ENCODE measurements at regions not wholly inside any gene's neighbourhood (a gene's known extent, or its start where the extent isn't known, plus 50 kb on each side); places are given as distances from the start of the nearest gene placed in this dataset.

DNA sequence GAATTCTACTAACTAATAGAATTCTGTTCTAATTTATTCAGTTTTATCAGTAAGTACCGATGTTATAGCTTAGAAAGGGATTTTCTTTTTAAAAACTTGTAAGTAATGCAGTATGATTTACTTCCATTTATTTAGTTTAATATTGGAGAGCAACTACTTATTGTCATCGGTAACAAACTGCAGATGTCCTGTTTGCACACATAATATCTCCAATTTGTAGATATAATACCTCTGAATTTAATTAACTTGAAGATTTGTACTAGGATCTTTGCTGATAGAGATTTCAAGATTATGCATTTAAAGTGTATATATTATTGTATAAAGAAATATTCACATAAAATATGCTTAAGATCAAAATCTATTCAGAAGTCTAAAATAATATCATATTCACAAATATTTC is 356.7 kb downstream of the PCDH17 start:
- Histone ChIP-seq H3K4me1 (ENCODE audit: control insufficient read depth, insufficient read depth, low read length) (no peaks in the 10 kb centered on the region), H3K9ac (ENCODE audit: low read depth, low read length) (no peak overlapping the region), H3K4me2 (ENCODE audit: low read length) (no peak overlapping the region), H3K36me3 (ENCODE audit: insufficient read depth, low read length) (no peaks in the 10 kb centered on the region), H3K27me3 (ENCODE audit: control insufficient read depth, insufficient read depth, low read length) (no peaks in the 10 kb centered on the region), H3K9me3 (replicated peaks; ENCODE audit: low read length) (peaks cover 2% of the 10 kb centered on the region), H3K4me3 (ENCODE audit: low read length) (no peak overlapping the region)

DNA sequence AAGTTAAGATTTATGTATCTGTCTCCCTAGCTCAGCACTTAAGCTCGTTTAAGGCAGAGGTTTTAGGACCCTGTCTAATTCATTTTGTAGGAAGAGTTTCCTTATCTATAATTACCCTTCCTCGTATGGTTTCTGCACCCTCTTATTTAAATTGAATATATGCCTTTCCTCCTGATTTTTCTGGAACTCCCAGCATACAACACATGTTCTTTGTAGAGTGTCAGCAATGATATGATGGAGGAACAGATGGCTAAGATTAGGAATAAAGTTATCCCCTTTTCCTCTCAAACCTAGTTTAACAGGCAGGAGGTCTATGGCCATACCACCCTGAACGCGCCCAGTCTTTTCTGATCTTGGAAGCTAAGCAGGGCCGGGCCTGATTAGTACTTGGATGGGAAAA is 359.5 kb downstream of the PCDH17 start:
- Histone ChIP-seq H3K4me3 (ENCODE audit: low read length) (no peak overlapping the region), H3K9me3 (replicated peaks; ENCODE audit: low read length) (peaks cover 2% of the 10 kb centered on the region), H3K27me3 (ENCODE audit: control insufficient read depth, insufficient read depth, low read length) (no peaks in the 10 kb centered on the region), H3K4me2 (ENCODE audit: low read length) (no peak overlapping the region), H3K9ac (ENCODE audit: low read depth, low read length) (no peak overlapping the region), H3K36me3 (ENCODE audit: insufficient read depth, low read length) (no peaks in the 10 kb centered on the region), H3K4me1 (ENCODE audit: control insufficient read depth, insufficient read depth, low read length) (no peaks in the 10 kb centered on the region)

DNA sequence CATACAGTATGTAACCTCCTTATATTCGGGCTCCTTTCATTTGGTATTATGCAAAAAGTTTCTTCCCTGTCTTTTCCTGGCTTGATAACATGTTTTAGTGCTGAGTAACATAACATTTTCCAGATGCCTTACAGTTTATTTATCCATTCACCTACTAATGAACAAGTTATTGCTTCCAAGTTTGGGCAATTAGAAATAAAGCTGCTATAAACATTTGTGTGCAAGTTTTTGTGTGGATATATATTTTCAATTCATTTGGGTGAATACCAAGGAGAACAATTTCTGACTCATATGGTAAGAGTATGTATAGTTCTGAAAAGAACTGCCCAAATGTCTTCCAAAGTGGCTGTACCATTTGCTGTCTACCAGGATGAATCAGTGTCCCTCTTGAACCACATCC is 360.9 kb downstream of the PCDH17 start:
- no peaks in the 10 kb centered on the region for H3K4me1 ChIP-seq (ENCODE audit: control insufficient read depth, insufficient read depth, low read length)
- H3K4me2 ChIP-seq (ENCODE audit: low read length), result no peak overlapping the region
- no peak overlapping the region for H3K4me3 ChIP-seq (ENCODE audit: low read length)
- H3K27me3 ChIP-seq (ENCODE audit: control insufficient read depth, insufficient read depth, low read length), result no peaks in the 10 kb centered on the region
- H3K36me3 ChIP-seq (ENCODE audit: insufficient read depth, low read length), result no peaks in the 10 kb centered on the region
- peaks cover 2% of the 10 kb centered on the region for H3K9me3 ChIP-seq (replicated peaks; ENCODE audit: low read length)
- H3K9ac ChIP-seq (ENCODE audit: low read depth, low read length), result no peak overlapping the region

DNA sequence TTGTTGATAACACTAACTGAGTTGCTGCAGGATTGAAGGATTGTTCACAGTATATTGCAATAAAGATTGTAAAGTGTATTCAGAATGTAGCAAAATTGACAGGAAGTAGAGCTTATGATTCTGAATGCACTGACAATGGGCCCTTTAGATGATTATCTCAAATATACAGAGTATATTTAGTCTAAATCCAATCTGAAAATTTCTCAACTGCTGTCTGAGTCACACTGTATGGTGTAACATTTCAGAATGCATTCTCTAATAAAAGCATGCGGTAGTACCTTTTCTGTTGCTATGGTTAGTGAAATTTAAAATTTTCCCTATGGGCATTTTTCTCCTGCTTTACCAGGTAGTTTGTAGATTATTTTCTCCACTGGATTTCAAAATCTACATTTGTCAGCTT is 365.2 kb downstream of the PCDH17 start:
- Histone ChIP-seq H3K4me3 (ENCODE audit: low read length) (no peak overlapping the region), H3K9ac (ENCODE audit: low read depth, low read length) (no peak overlapping the region), H3K27me3 (ENCODE audit: control insufficient read depth, insufficient read depth, low read length) (no peaks in the 10 kb centered on the region), H3K9me3 (replicated peaks; ENCODE audit: low read length) (no peaks in the 10 kb centered on the region), H3K4me1 (ENCODE audit: control insufficient read depth, insufficient read depth, low read length) (no peaks in the 10 kb centered on the region), H3K4me2 (ENCODE audit: low read length) (no peak overlapping the region), H3K36me3 (ENCODE audit: insufficient read depth, low read length) (no peaks in the 10 kb centered on the region)

DNA sequence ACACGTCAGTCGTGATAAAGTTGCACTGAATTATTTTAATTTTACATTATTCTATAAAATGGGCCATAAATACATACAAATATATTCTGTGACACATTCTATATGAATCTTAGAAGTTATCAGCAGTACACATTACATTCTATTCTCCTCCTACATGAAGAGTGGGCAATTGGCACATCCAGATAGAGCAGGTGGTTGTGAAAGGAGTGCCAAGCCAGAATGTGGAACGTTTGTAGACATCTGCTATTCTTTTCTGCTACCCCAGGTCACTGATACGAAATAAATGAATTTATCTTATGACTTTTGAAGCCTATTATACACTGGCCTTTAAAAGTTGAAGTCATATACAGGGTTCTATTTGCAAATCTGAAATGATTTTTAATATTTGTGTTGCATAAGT is 373.2 kb downstream of the PCDH17 start:
- H3K27me3 ChIP-seq (ENCODE audit: control insufficient read depth, insufficient read depth, low read length), result no peaks in the 10 kb centered on the region
- no peaks in the 10 kb centered on the region for H3K36me3 ChIP-seq (ENCODE audit: insufficient read depth, low read length)
- H3K9me3 ChIP-seq (replicated peaks; ENCODE audit: low read length), result no peaks in the 10 kb centered on the region
- H3K4me2 ChIP-seq (ENCODE audit: low read length), result no peak overlapping the region
- H3K4me1 ChIP-seq (ENCODE audit: control insufficient read depth, insufficient read depth, low read length), result no peaks in the 10 kb centered on the region
- no peak overlapping the region for H3K9ac ChIP-seq (ENCODE audit: low read depth, low read length)
- no peak overlapping the region for H3K4me3 ChIP-seq (ENCODE audit: low read length)

DNA sequence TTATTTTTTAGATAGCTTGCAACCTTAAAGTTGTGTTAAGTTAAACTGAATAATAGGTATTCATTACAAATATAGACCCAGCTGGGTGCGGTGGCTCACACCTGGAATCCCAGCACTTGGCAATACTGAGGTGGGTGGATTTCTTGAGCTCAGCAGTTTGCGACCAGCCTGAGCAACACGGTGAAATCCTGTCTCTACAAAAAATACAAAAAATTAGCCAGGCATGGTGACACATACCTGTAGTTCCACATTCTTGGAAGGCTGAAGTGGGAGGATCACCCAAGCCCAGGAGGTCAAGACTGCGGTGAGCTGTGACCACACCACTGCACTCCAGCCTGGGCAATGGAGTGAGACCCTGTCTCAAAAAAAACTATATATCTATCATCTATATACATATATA is 386.5 kb downstream of the PCDH17 start:
- H3K36me3 ChIP-seq (ENCODE audit: insufficient read depth, low read length), result no peaks in the 10 kb centered on the region
- no peak overlapping the region for H3K4me3 ChIP-seq (ENCODE audit: low read length)
- no peaks in the 10 kb centered on the region for H3K4me1 ChIP-seq (ENCODE audit: control insufficient read depth, insufficient read depth, low read length)
- no peak overlapping the region for H3K9ac ChIP-seq (ENCODE audit: low read depth, low read length)
- no peaks in the 10 kb centered on the region for H3K9me3 ChIP-seq (replicated peaks; ENCODE audit: low read length)
- no peak overlapping the region for H3K4me2 ChIP-seq (ENCODE audit: low read length)
- no peaks in the 10 kb centered on the region for H3K27me3 ChIP-seq (ENCODE audit: control insufficient read depth, insufficient read depth, low read length)

DNA sequence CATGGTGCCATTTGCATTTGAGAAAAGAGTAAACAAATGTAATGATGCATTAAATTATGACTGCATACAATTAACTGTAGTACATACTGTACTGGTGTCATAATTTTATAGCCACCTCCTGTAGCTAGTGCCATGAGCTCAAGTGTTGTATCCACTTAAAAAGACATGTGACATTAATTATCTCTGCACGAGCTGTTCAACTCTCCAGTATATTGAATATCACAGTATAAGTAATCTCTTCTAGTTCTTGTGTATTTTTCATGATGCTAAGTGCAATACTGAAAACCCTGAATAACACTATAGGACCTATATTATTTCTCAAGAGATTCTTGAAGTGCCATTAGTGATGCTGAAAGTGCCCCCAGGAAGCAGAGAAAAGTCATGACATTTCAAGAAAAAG is 387.3 kb downstream of the PCDH17 start:
- Histone ChIP-seq H3K36me3 (ENCODE audit: insufficient read depth, low read length) (no peaks in the 10 kb centered on the region), H3K4me1 (ENCODE audit: control insufficient read depth, insufficient read depth, low read length) (no peaks in the 10 kb centered on the region), H3K4me2 (ENCODE audit: low read length) (no peak overlapping the region), H3K4me3 (ENCODE audit: low read length) (no peak overlapping the region), H3K9me3 (replicated peaks; ENCODE audit: low read length) (no peaks in the 10 kb centered on the region), H3K9ac (ENCODE audit: low read depth, low read length) (no peak overlapping the region), H3K27me3 (ENCODE audit: control insufficient read depth, insufficient read depth, low read length) (no peaks in the 10 kb centered on the region)

DNA sequence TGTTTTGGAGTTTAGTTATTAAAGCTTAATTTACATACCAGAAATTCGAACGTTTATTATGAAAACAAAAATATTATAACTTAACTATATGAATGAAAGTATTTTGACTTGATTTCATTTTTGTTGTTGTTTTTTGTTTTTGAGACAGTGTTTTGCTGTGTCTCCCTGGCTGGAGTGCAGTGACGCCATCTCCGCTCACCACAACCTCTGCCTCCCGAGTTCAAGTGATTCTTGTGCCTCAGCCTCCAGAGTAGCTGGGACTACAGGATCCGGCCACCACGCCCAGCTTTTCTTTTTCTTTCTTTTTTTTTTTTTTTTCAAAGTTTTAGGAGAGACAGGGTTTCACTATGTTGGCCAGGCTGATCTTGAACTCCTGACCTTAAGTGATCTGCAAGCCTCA is 392.6 kb downstream of the PCDH17 start:
- Histone ChIP-seq H3K9ac (ENCODE audit: low read depth, low read length) (no peak overlapping the region), H3K4me1 (ENCODE audit: control insufficient read depth, insufficient read depth, low read length) (no peaks in the 10 kb centered on the region), H3K4me2 (ENCODE audit: low read length) (no peak overlapping the region), H3K4me3 (ENCODE audit: low read length) (no peak overlapping the region), H3K27me3 (ENCODE audit: control insufficient read depth, insufficient read depth, low read length) (no peaks in the 10 kb centered on the region), H3K9me3 (replicated peaks; ENCODE audit: low read length) (no peaks in the 10 kb centered on the region), H3K36me3 (ENCODE audit: insufficient read depth, low read length) (no peaks in the 10 kb centered on the region)

DNA sequence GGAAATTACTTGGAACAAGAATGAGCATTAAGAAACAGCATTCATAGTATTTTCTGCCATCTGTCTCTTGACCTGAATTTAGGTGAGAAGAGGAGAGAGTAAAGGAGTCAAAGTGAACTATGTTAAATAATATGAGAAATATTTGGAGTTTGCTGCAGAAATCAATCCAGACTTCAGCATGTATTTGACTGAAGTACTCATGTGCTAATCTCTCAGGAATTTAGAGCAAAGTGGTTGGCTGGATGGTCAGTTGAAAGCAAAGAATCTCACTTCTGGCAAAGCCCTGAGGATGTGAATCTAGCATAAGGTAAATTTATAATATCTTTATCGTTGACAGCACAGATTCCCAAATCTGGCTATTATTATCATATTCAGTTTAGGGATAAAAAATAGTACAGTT is 394.3 kb downstream of the PCDH17 start:
- Histone ChIP-seq H3K27me3 (ENCODE audit: control insufficient read depth, insufficient read depth, low read length) (no peaks in the 10 kb centered on the region), H3K9ac (ENCODE audit: low read depth, low read length) (no peak overlapping the region), H3K4me3 (ENCODE audit: low read length) (no peak overlapping the region), H3K36me3 (ENCODE audit: insufficient read depth, low read length) (no peaks in the 10 kb centered on the region), H3K4me2 (ENCODE audit: low read length) (no peak overlapping the region), H3K4me1 (ENCODE audit: control insufficient read depth, insufficient read depth, low read length) (no peaks in the 10 kb centered on the region), H3K9me3 (replicated peaks; ENCODE audit: low read length) (no peaks in the 10 kb centered on the region)

DNA sequence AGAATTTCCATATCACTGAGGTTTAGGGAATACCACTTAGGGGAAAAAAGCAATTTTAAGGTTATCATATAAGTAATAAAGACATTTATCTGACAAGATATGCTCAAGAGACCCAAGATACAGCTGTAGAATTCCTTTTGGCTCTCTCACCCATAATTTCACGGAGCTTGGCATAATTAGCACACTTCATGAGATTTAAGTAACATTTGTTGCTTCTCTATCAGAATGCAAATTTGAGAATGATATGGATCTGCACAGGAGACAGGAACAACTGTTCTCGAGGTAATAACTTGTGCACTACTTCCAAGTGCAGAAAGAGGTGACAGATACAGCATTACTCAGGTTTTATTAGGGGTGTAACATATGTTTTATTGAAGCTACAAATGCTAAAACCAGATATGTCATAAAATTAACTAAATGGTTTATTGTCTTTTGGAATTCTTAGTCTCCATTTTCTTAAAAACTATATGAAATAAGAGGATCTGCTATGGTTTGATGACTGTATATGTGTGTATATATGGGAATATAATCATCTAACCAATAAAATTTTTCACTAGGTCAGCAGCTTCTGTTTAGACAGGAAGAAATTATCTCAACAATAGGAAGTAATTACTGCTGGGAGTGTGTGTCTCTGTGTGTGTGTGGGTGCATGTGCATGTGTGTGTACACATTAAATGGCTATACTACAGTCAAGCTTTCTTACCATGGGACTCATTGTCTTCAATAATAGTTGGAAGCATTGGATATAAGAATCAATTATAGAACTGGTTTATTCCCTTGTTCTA is 401.3 kb downstream of the PCDH17 start:
- Histone ChIP-seq H3K4me1 (ENCODE audit: control insufficient read depth, insufficient read depth, low read length) (no peaks in the 10 kb centered on the region), H3K36me3 (ENCODE audit: insufficient read depth, low read length) (no peaks in the 10 kb centered on the region), H3K4me3 (ENCODE audit: low read length) (no peak overlapping the region), H3K9ac (ENCODE audit: low read depth, low read length) (no peak overlapping the region), H3K9me3 (replicated peaks; ENCODE audit: low read length) (no peaks in the 10 kb centered on the region), H3K27me3 (ENCODE audit: control insufficient read depth, insufficient read depth, low read length) (no peaks in the 10 kb centered on the region), H3K4me2 (ENCODE audit: low read length) (no peak overlapping the region)

DNA sequence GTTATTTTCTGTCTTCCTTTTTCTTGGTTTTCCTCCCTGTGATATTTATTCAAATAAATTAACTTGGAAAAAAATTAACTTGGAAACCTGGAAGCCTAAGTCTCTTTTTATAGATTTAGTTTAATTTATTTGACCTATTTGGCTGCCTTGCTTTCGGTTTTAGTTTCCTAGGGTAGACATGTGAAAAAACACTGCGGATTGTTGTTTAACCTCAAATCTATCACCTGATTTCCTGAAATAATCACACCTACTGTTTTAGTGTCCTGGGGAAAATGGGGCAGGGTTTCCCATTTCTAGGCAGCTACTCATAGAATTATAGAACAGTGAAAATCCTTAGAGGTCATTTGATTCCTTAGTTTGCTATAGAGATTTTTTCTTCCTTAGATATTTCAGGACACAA is 412.4 kb downstream of the PCDH17 start:
- no peaks in the 10 kb centered on the region for H3K27me3 ChIP-seq (ENCODE audit: control insufficient read depth, insufficient read depth, low read length)
- no peak overlapping the region for H3K4me2 ChIP-seq (ENCODE audit: low read length)
- H3K9me3 ChIP-seq (replicated peaks; ENCODE audit: low read length), result no peaks in the 10 kb centered on the region
- no peaks in the 10 kb centered on the region for H3K4me1 ChIP-seq (ENCODE audit: control insufficient read depth, insufficient read depth, low read length)
- no peak overlapping the region for H3K9ac ChIP-seq (ENCODE audit: low read depth, low read length)
- H3K4me3 ChIP-seq (ENCODE audit: low read length), result no peak overlapping the region
- no peaks in the 10 kb centered on the region for H3K36me3 ChIP-seq (ENCODE audit: insufficient read depth, low read length)

DNA sequence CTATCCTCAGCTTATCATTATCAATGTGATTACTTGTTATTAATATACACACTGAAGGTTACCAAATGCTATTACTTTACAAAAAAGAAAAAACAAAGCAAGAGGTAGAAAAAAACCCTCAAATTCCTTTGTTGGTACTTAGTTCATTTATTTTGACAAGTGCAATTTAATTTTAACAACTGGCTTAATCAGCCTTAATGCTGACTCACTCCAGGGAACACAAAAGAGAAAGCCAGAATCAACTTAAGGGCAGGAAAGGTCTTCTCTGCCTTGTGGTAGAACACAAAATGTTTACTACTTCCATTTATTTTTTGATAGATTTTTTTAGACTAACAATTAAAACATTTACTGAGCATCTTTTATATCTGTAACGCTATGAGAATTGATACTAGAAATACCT is 417.1 kb downstream of the PCDH17 start:
- Histone ChIP-seq H3K27me3 (ENCODE audit: control insufficient read depth, insufficient read depth, low read length) (no peaks in the 10 kb centered on the region), H3K9me3 (replicated peaks; ENCODE audit: low read length) (peaks cover 4% of the 10 kb centered on the region), H3K4me2 (ENCODE audit: low read length) (no peak overlapping the region), H3K36me3 (ENCODE audit: insufficient read depth, low read length) (no peaks in the 10 kb centered on the region), H3K4me1 (ENCODE audit: control insufficient read depth, insufficient read depth, low read length) (no peaks in the 10 kb centered on the region), H3K9ac (ENCODE audit: low read depth, low read length) (no peak overlapping the region), H3K4me3 (ENCODE audit: low read length) (no peak overlapping the region)
